Keratinocyte (primary cell): ENCODE measurements at regions not wholly inside any gene's neighbourhood (a gene's known extent, or its start where the extent isn't known, plus 50 kb on each side); places are given as distances from the start of the nearest gene placed in this dataset.
A peak's percentile ranks its signal among the peaks of the same experiment; 100 is the strongest.

ENCODE experiments used
- DNase-seq: peaks from one replicate; pipeline ENCODE4 v3.0.0-alpha.2; 2011; ENCODE audit warnings: low read depth, missing footprints, low spot score
- FAIRE-seq: peaks from 2 replicates; lab custom pipeline; 2011; peaks lifted over from hg19 to GRCh38; lab: Jason Lieb, UNC
- H2AFZ ChIP-seq: 2 replicates; pipeline ENCODE4 v1.6.0; 2012; ENCODE audit warnings: low read length, control low read depth, inconsistent platforms; ENCODE audit not compliant: control insufficient read depth
- H3K27ac ChIP-seq: 2 replicates; pipeline ENCODE4 v1.5.1; 2011; ENCODE audit warnings: low read length; ENCODE audit not compliant: control insufficient read depth, insufficient read depth
- H3K27me3 ChIP-seq: 3 replicates; pipeline ENCODE4 v1.6.0; 2011; ENCODE audit warnings: low read length; ENCODE audit not compliant: control insufficient read depth, insufficient read depth; ENCODE audit errors: extremely low read depth
- H3K36me3 ChIP-seq, 2 experiments: 2 replicates in 1 of 2; 3 replicates in 1 of 2; pipeline ENCODE4 v1.5.1; 2011; ENCODE audit warnings: low read length in 2 of 2, mild to moderate bottlenecking in 1 of 2; ENCODE audit not compliant: control insufficient read depth in 2 of 2, insufficient read depth in 2 of 2; ENCODE audit errors: extremely low read depth in 1 of 2
- H3K4me1 ChIP-seq: 3 replicates; pipeline ENCODE4 v1.5.1; 2011; ENCODE audit warnings: low read length; ENCODE audit not compliant: control insufficient read depth, insufficient read depth; ENCODE audit errors: extremely low read depth
- H3K4me2 ChIP-seq: 3 replicates; pipeline ENCODE4 v1.6.0; 2011; ENCODE audit warnings: low read depth, low read length; ENCODE audit not compliant: control insufficient read depth, insufficient read depth; ENCODE audit errors: extremely low read depth
- H3K4me3 ChIP-seq, 3 experiments: fragments of 200-600 bp in 1 of 3; sonication (generic) in 1 of 3; 2 replicates in 2 of 3; 3 replicates in 1 of 3; pipeline ENCODE4 v1.5.1; 2011 to 2016; ENCODE audit warnings: low read length in 3 of 3, mild to moderate bottlenecking in 3 of 3, control low read depth in 2 of 3, inconsistent platforms in 1 of 3, low read depth in 1 of 3, mixed read lengths in 1 of 3, mixed run types in 1 of 3, moderate library complexity in 1 of 3; ENCODE audit not compliant: control insufficient read depth in 2 of 3, insufficient read depth in 2 of 3; ENCODE audit errors: extremely low read depth in 1 of 3
- H3K79me2 ChIP-seq: 2 replicates; pipeline ENCODE4 v1.6.0; 2012; ENCODE audit warnings: low read length; ENCODE audit not compliant: control insufficient read depth, insufficient read depth
- H3K9ac ChIP-seq: 3 replicates; pipeline ENCODE4 v1.6.0; 2011; ENCODE audit warnings: low read length; ENCODE audit not compliant: control insufficient read depth, insufficient read depth; ENCODE audit errors: extremely low read depth
- H3K9me1 ChIP-seq: 3 replicates; pipeline ENCODE4 v1.6.0; 2011; ENCODE audit warnings: low read length; ENCODE audit not compliant: control insufficient read depth, insufficient read depth; ENCODE audit errors: extremely low read depth
- H3K9me3 ChIP-seq: 2 replicates; pipeline ENCODE4 v1.5.1; 2012; ENCODE audit warnings: low read depth, low read length; ENCODE audit not compliant: control insufficient read depth
- H4K20me1 ChIP-seq: 3 replicates; pipeline ENCODE4 v1.6.0; 2011; ENCODE audit warnings: low read length; ENCODE audit not compliant: control insufficient read depth, insufficient read depth; ENCODE audit errors: extremely low read depth
- CTCF ChIP-seq, 3 experiments: IDR thresholded peaks in 1 of 3; conservative IDR thresholded peaks in 1 of 3; optimal IDR thresholded peaks in 1 of 3; 2 replicates in 2 of 3; 3 replicates in 1 of 3; pipeline versions ENCODE3 to v1.5.1; 2011; ENCODE audit warnings: low read length in 3 of 3, mild to moderate bottlenecking in 3 of 3, moderate library complexity in 2 of 3, control low read depth in 1 of 3, inconsistent platforms in 1 of 3; ENCODE audit not compliant: insufficient read depth in 2 of 3; ENCODE audit errors: extremely low read depth in 1 of 3
- EZH2 ChIP-seq: IDR thresholded peaks from one replicate; pipeline ENCODE4 v1.6.1; 2012; ENCODE audit warnings: inconsistent platforms, mild to moderate bottlenecking, low read length, moderate library complexity
- dilution Hi-C: fragments of 300-500 bp; cut with MboI; formaldehyde crosslinking; loops from one replicate; pipeline ENCODE4 v1.7.0; 2020; ENCODE audit warnings: low sequenced_read_pairs; ENCODE audit not compliant: extremely low pct_ligation_motif_present

GRCh38 chr1:81559662-81560350, 240.9 kb upstream of the ADGRL2 start:
- no peaks in the 10 kb centered on the region for H3K79me2 ChIP-seq
- H4K20me1 ChIP-seq = no peaks in the 10 kb centered on the region
- H3K27ac ChIP-seq = no peak overlapping the region
- FAIRE-seq (no peak), DNase-seq (no peak)
- no peaks in the 10 kb centered on the region for H3K9me1 ChIP-seq
- H3K9ac ChIP-seq = no peak overlapping the region
- no peak overlapping the region for H2AFZ ChIP-seq
- H3K27me3 ChIP-seq = no peaks in the 10 kb centered on the region
- no peaks in the 10 kb centered on the region for H3K36me3 ChIP-seq
- H3K4me1 ChIP-seq = peaks cover 3% of the 10 kb centered on the region
- H3K4me2 ChIP-seq = no peak overlapping the region
- no peak for TF ChIP-seq EZH2
- peak in 1 of 3 experiments; percentile 16 for TF ChIP-seq CTCF (optimal IDR thresholded peaks at IDR 0.05 in 1 of 3, IDR thresholded peaks at IDR 0.05 in 1 of 3, conservative IDR thresholded peaks at IDR 0.05 in 1 of 3; ENCODE audit: extremely low read depth in 1 of 3, insufficient read depth in 2 of 3, low read length in 3 of 3)
- dilution Hi-C loops = no loop called here
- H3K4me3 ChIP-seq = no peak overlapping the region
- no peaks in the 10 kb centered on the region for H3K9me3 ChIP-seq

GRCh38 chr1:81558291-81559076, 242.2 kb upstream of the ADGRL2 start:
- Histone ChIP-seq H3K4me3 (no peak overlapping the region), H3K27ac (no peak overlapping the region), H3K79me2 (no peaks in the 10 kb centered on the region), H3K27me3 (no peaks in the 10 kb centered on the region), H3K9me1 (no peaks in the 10 kb centered on the region), H4K20me1 (no peaks in the 10 kb centered on the region), H3K9ac (no peak overlapping the region), H3K9me3 (no peaks in the 10 kb centered on the region), H3K36me3 (no peaks in the 10 kb centered on the region), H3K4me2 (no peak overlapping the region), H3K4me1 (no peaks in the 10 kb centered on the region), H2AFZ (no peak overlapping the region)
- FAIRE-seq (no peak), DNase-seq (no peak)
- dilution Hi-C loops = no loop called here
- TF ChIP-seq EZH2 (no peak), CTCF (optimal IDR thresholded peaks at IDR 0.05 in 1 of 3, IDR thresholded peaks at IDR 0.05 in 1 of 3, conservative IDR thresholded peaks at IDR 0.05 in 1 of 3; ENCODE audit: extremely low read depth in 1 of 3, insufficient read depth in 2 of 3, low read length in 3 of 3) (no peak)
